ENCODE measurements at regions not wholly inside any gene's neighbourhood (a gene's known extent, or its start where the extent isn't known, plus 50 kb on each side); places are given as distances from the start of the nearest gene placed in this dataset.

GRCh38 chr20:60952861-60953260 lies 299.2 kb upstream of the CDH4 start:
- no peak for TF ChIP-seq CTCF (conservative IDR thresholded peaks at IDR 0.05; ENCODE audit: low read depth, low read length)
- no peak overlapping the region for H3K4me3 ChIP-seq (ENCODE audit: low read depth, low read length)
- no peak for DNase-seq (ENCODE audit: low read depth)

GRCh38 chr20:60953321-60953720 lies 298.7 kb upstream of the CDH4 start:
- TF ChIP-seq CTCF (conservative IDR thresholded peaks at IDR 0.05; ENCODE audit: low read depth, low read length): no peak
- no peak for DNase-seq (ENCODE audit: low read depth)
- H3K4me3 ChIP-seq (ENCODE audit: low read depth, low read length): no peak overlapping the region

GRCh38 chr20:60955706-60956105 lies 296.4 kb upstream of the CDH4 start:
- TF ChIP-seq CTCF (conservative IDR thresholded peaks at IDR 0.05; ENCODE audit: low read depth, low read length): no peak
- DNase-seq (ENCODE audit: low read depth): no peak
- no peak overlapping the region for H3K4me3 ChIP-seq (ENCODE audit: low read depth, low read length)

GRCh38 chr20:60956194-60956593 lies 295.9 kb upstream of the CDH4 start:
- no peak for TF ChIP-seq CTCF (conservative IDR thresholded peaks at IDR 0.05; ENCODE audit: low read depth, low read length)
- no peak overlapping the region for H3K4me3 ChIP-seq (ENCODE audit: low read depth, low read length)
- DNase-seq (ENCODE audit: low read depth): no peak

GRCh38 chr20:60957621-60958020 lies 294.4 kb upstream of the CDH4 start:
- no peak for DNase-seq (ENCODE audit: low read depth)
- TF ChIP-seq CTCF (conservative IDR thresholded peaks at IDR 0.05; ENCODE audit: low read depth, low read length): no peak
- H3K4me3 ChIP-seq (ENCODE audit: low read depth, low read length): no peak overlapping the region

GRCh38 chr20:60959971-60960370 lies 292.1 kb upstream of the CDH4 start:
- TF ChIP-seq CTCF (conservative IDR thresholded peaks at IDR 0.05; ENCODE audit: low read depth, low read length): no peak
- no peak for DNase-seq (ENCODE audit: low read depth)
- no peak overlapping the region for H3K4me3 ChIP-seq (ENCODE audit: low read depth, low read length)

GRCh38 chr20:60960500-60960899 lies 291.6 kb upstream of the CDH4 start:
- no peak for DNase-seq (ENCODE audit: low read depth)
- TF ChIP-seq CTCF (conservative IDR thresholded peaks at IDR 0.05; ENCODE audit: low read depth, low read length): no peak
- H3K4me3 ChIP-seq (ENCODE audit: low read depth, low read length): no peak overlapping the region
